ENCODE measurements at regions not wholly inside any gene's neighbourhood (a gene's known extent, or its start where the extent isn't known, plus 50 kb on each side); places are given as distances from the start of the nearest gene placed in this dataset.

GRCh38 chr7:12884856-12885440 lies 197.5 kb downstream of the ARL4A start:
- Mint-ChIP-seq H3K4me1 (ENCODE audit: low read depth in 2 of 2) (no peaks in the 10 kb centered on the region), H3K9me3 (no peaks in the 10 kb centered on the region), H3K27me3 (peaks cover 0 to 15% of the 10 kb centered on the region in 2 donors), H3K27ac (no peak overlapping the region), H3K36me3 (ENCODE audit: insufficient read depth) (no peaks in the 10 kb centered on the region), H3K4me3 (no peak overlapping the region)
- ATAC-seq (replicated peaks) (no peak), DNase-seq (no peak)

- Mint-ChIP-seq H3K36me3 (ENCODE audit: insufficient read depth) (no peaks in the 10 kb centered on the region), H3K4me3 (no peak overlapping the region), H3K9me3 (no peaks in the 10 kb centered on the region), H3K4me1 (ENCODE audit: low read depth in 2 of 2) (no peaks in the 10 kb centered on the region), H3K27me3 (peaks cover 0 to 7% of the 10 kb centered on the region in 2 donors), H3K27ac (no peak overlapping the region)
- no peak for DNase-seq
- ATAC-seq (replicated peaks), result no peak
Measured at GRCh38 chr7:12888717-12889116, 201.3 kb downstream of the ARL4A start.

DNA sequence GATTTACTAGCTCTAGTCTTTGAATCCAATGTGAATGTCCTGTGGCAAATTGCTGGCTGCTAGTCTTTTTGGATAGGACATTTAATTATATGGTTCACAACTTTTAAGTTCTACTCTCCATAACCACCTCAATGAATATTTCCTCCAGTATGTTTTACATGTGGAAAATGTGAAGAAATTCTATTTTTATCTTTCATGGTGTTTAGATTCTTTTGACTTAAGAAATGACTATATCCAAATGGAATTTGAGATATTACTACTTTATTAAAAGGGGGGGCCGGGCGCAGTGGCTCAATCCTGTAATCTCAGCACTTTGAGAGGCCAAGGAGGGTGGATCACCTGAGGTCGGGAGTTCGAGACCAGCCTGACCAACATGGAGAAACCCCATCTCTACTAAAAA lies 202.0 kb downstream of the ARL4A start:
- Mint-ChIP-seq H3K36me3 (ENCODE audit: insufficient read depth) (no peaks in the 10 kb centered on the region), H3K9me3 (no peaks in the 10 kb centered on the region)
- no peak for DNase-seq

DNA sequence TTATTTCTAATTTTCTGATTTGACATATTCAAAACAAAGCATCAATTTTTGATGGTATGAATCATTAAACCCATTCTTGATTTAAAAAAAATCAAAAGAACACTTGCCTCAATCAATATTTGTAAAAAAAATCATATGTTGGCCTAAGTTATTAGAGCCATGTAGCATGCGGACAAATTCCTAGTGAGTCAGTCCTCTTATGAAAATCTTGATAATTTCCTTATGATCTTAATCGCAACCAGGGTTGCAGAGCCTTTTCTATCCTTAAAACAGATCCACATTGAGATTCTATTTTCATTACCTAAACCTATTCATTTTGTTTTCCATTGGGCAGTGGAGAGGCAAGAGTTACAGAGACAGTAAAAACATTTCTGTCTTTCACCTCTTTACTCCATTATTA lies 203.2 kb downstream of the ARL4A start:
- DNase-seq, result no peak
- no peaks in the 10 kb centered on the region for H3K36me3 Mint-ChIP-seq (ENCODE audit: insufficient read depth)
- no peaks in the 10 kb centered on the region for H3K4me1 Mint-ChIP-seq (ENCODE audit: low read depth in 2 of 2)
- ATAC-seq (replicated peaks), result no peak
- H3K4me3 Mint-ChIP-seq, result no peak overlapping the region
- peaks cover 0 to 7% of the 10 kb centered on the region in 2 donors for H3K27me3 Mint-ChIP-seq
- H3K9me3 Mint-ChIP-seq, result no peaks in the 10 kb centered on the region
- no peak overlapping the region for H3K27ac Mint-ChIP-seq

More for the DNA sequence above, 202.0 kb downstream of the ARL4A start:
- Mint-ChIP-seq H3K27ac (no peak overlapping the region), H3K4me3 (no peak overlapping the region), H3K4me1 (ENCODE audit: low read depth in 2 of 2) (no peaks in the 10 kb centered on the region), H3K27me3 (peaks cover 0 to 7% of the 10 kb centered on the region in 2 donors)
- no peak for ATAC-seq (replicated peaks)

DNA sequence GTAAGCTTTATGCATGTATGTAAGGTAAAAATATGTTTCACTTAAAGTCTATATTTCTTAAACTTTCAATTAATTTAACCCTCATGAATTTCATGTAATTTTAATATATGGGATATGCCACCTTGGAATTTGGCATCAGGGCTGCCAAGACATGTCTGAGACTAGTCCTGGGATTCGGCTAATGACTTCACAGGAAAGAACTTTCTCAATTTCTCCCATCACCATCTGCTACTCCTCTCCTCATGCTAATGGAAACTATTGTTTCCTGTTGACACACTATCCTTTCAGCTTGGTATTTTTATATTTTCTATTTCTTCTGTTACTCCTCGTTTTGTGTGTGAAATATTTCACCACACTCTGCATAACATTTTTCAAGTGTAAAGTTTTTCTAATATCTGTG lies 205.9 kb downstream of the ARL4A start:
- H3K9me3 Mint-ChIP-seq, result no peaks in the 10 kb centered on the region
- ATAC-seq (replicated peaks), result no peak
- no peak overlapping the region for H3K4me3 Mint-ChIP-seq
- no peaks in the 10 kb centered on the region for H3K36me3 Mint-ChIP-seq (ENCODE audit: insufficient read depth)
- peaks cover 0 to 7% of the 10 kb centered on the region in 2 donors for H3K27me3 Mint-ChIP-seq
- DNase-seq, result no peak
- H3K4me1 Mint-ChIP-seq (ENCODE audit: low read depth in 2 of 2), result no peaks in the 10 kb centered on the region
- peak overlapping the region in 1 of 2 donors; percentile 44 for H3K27ac Mint-ChIP-seq

GRCh38 chr7:12895296-12895695 lies 207.9 kb downstream of the ARL4A start:
- ATAC-seq (replicated peaks), result no peak
- no peaks in the 10 kb centered on the region for H3K27me3 Mint-ChIP-seq
- no peaks in the 10 kb centered on the region for H3K4me1 Mint-ChIP-seq (ENCODE audit: low read depth in 2 of 2)
- no peak for DNase-seq
- H3K36me3 Mint-ChIP-seq (ENCODE audit: insufficient read depth), result no peaks in the 10 kb centered on the region
- no peaks in the 10 kb centered on the region for H3K9me3 Mint-ChIP-seq
- no peak overlapping the region for H3K4me3 Mint-ChIP-seq
- no peak overlapping the region for H3K27ac Mint-ChIP-seq

DNA sequence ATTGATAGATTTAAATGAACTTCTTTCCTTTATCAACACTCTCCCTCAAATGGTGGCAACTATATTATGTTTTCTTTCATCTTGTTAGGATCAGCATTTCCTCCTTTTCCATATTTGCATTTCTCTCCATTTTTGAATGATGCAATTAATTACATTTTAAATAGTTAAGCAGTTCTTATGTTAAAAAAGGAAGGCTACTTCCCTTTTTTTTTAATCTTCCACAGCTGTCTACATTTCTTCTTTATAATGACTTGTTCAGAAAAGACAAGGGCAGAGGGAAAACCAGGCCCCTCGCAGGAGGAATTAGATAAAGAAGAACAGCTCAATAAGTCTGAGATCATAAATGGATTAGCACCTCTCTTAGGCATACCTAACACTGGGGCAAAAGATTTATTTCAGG lies 208.9 kb downstream of the ARL4A start:
- Mint-ChIP-seq H3K27me3 (no peaks in the 10 kb centered on the region), H3K4me3 (no peak overlapping the region), H3K36me3 (ENCODE audit: insufficient read depth) (no peaks in the 10 kb centered on the region), H3K4me1 (ENCODE audit: low read depth in 2 of 2) (no peaks in the 10 kb centered on the region), H3K9me3 (no peaks in the 10 kb centered on the region), H3K27ac (no peak overlapping the region)
- no peak for DNase-seq
- no peak for ATAC-seq (replicated peaks)

GRCh38 chr7:12898004-12898403 lies 210.6 kb downstream of the ARL4A start:
- H3K36me3 Mint-ChIP-seq (ENCODE audit: insufficient read depth), result no peaks in the 10 kb centered on the region
- no peak for ATAC-seq (replicated peaks)
- no peak overlapping the region for H3K27ac Mint-ChIP-seq
- no peaks in the 10 kb centered on the region for H3K9me3 Mint-ChIP-seq
- H3K27me3 Mint-ChIP-seq, result no peaks in the 10 kb centered on the region
- DNase-seq, result no peak
- no peaks in the 10 kb centered on the region for H3K4me1 Mint-ChIP-seq (ENCODE audit: low read depth in 2 of 2)
- H3K4me3 Mint-ChIP-seq, result no peak overlapping the region

- no peak for DNase-seq
- Mint-ChIP-seq H3K27ac (no peak overlapping the region), H3K27me3 (no peaks in the 10 kb centered on the region), H3K4me1 (ENCODE audit: low read depth in 2 of 2) (no peaks in the 10 kb centered on the region), H3K4me3 (no peak overlapping the region), H3K36me3 (ENCODE audit: insufficient read depth) (no peaks in the 10 kb centered on the region), H3K9me3 (no peaks in the 10 kb centered on the region)
- no peak for ATAC-seq (replicated peaks)
Measured at GRCh38 chr7:12898620-12899019, 211.2 kb downstream of the ARL4A start.

GRCh38 chr7:12905671-12906070 lies 218.2 kb downstream of the ARL4A start:
- DNase-seq, result no peak

DNA sequence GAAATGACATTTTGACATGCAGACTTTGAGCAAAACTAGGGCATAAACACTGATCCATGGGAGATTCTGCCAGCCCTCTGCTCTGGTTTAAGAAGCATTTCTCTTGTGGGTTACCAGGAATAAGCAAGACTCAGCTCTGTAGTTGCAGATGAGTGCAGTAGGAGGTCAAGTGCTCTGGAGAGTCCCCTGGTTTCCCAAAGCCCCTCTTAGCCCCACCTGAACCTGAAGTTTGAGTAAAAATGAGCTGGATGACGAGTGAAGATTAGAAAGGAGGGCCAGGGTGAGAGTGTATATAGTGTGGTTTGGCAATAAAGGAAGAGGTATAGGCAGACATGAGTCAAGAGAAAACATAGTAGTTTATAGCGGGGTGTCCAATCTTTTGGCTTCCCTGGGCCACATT lies 220.3 kb downstream of the ARL4A start:
- Mint-ChIP-seq H3K27ac (no peak overlapping the region), H3K36me3 (ENCODE audit: insufficient read depth) (no peaks in the 10 kb centered on the region), H3K27me3 (peaks cover 0 to 7% of the 10 kb centered on the region in 2 donors), H3K4me3 (no peak overlapping the region), H3K9me3 (no peaks in the 10 kb centered on the region), H3K4me1 (ENCODE audit: low read depth in 2 of 2) (no peaks in the 10 kb centered on the region)
- DNase-seq, result no peak
- no peak for ATAC-seq (replicated peaks)

More at GRCh38 chr7:12905671-12906070, 218.2 kb downstream of the ARL4A start:
- H3K4me3 Mint-ChIP-seq, result no peak overlapping the region
- no peak for ATAC-seq (replicated peaks)
- no peak overlapping the region for H3K27ac Mint-ChIP-seq
- no peaks in the 10 kb centered on the region for H3K27me3 Mint-ChIP-seq
- H3K4me1 Mint-ChIP-seq (ENCODE audit: low read depth in 2 of 2), result no peaks in the 10 kb centered on the region
- H3K9me3 Mint-ChIP-seq, result no peaks in the 10 kb centered on the region
- H3K36me3 Mint-ChIP-seq (ENCODE audit: insufficient read depth), result no peaks in the 10 kb centered on the region

DNA sequence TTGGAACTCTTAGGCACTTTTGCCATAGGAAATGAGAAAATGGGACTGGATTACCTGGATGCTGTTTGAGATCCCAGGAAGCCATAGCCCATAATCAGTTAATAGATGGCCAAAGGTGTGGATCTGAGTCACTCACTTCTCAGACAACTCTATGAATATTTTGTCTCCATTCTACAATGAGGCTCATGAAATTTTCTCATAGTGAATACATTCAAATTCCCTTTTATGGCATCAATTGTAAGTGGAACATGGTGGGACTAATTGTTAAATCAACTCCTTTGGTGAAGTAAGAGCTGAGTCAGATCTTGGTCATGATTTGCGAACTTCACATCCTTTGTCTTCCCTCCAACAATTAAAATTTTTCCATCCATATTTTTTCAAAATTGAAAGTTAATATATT lies 222.1 kb downstream of the ARL4A start:
- peaks cover 0 to 7% of the 10 kb centered on the region in 2 donors for H3K27me3 Mint-ChIP-seq
- H3K4me3 Mint-ChIP-seq, result no peak overlapping the region
- no peaks in the 10 kb centered on the region for H3K4me1 Mint-ChIP-seq (ENCODE audit: low read depth in 2 of 2)
- no peak for ATAC-seq (replicated peaks)
- no peak for DNase-seq
- H3K36me3 Mint-ChIP-seq (ENCODE audit: insufficient read depth), result no peaks in the 10 kb centered on the region
- no peak overlapping the region for H3K27ac Mint-ChIP-seq
- H3K9me3 Mint-ChIP-seq, result no peaks in the 10 kb centered on the region

- Mint-ChIP-seq H3K36me3 (ENCODE audit: insufficient read depth) (no peaks in the 10 kb centered on the region), H3K27me3 (peaks cover 0 to 7% of the 10 kb centered on the region in 2 donors), H3K27ac (no peak overlapping the region), H3K4me1 (ENCODE audit: low read depth in 2 of 2) (no peaks in the 10 kb centered on the region), H3K9me3 (no peaks in the 10 kb centered on the region), H3K4me3 (no peak overlapping the region)
- no peak for DNase-seq
- no peak for ATAC-seq (replicated peaks)
Measured at GRCh38 chr7:12911053-12911452, 223.6 kb downstream of the ARL4A start.

- H3K27me3 Mint-ChIP-seq, result peaks cover 0 to 12% of the 10 kb centered on the region in 2 donors
- H3K27ac Mint-ChIP-seq, result no peak overlapping the region
- no peaks in the 10 kb centered on the region for H3K9me3 Mint-ChIP-seq
- ATAC-seq (replicated peaks), result no peak
- no peak for DNase-seq
- no peaks in the 10 kb centered on the region for H3K4me1 Mint-ChIP-seq (ENCODE audit: low read depth in 2 of 2)
- H3K36me3 Mint-ChIP-seq (ENCODE audit: insufficient read depth), result no peaks in the 10 kb centered on the region
- H3K4me3 Mint-ChIP-seq, result no peak overlapping the region
Measured at GRCh38 chr7:12913002-12913401, 225.6 kb downstream of the ARL4A start.

GRCh38 chr7:12917801-12918200 lies 230.4 kb downstream of the ARL4A start:
- H3K27ac Mint-ChIP-seq, result no peak overlapping the region
- ATAC-seq (replicated peaks) (no peak), DNase-seq (no peak)
- H3K4me3 Mint-ChIP-seq, result no peak overlapping the region
- H3K9me3 Mint-ChIP-seq, result no peaks in the 10 kb centered on the region
- no peaks in the 10 kb centered on the region for H3K4me1 Mint-ChIP-seq (ENCODE audit: low read depth in 2 of 2)
- no peaks in the 10 kb centered on the region for H3K36me3 Mint-ChIP-seq (ENCODE audit: insufficient read depth)
- peaks cover 5 to 9% of the 10 kb centered on the region in 2 donors for H3K27me3 Mint-ChIP-seq

Data from effector memory CD8-positive, alpha-beta T cell (primary cell).